ENCODE measurements at regions not wholly inside any gene's neighbourhood (a gene's known extent, or its start where the extent isn't known, plus 50 kb on each side); places are given as distances from the start of the nearest gene placed in this dataset.

- DNase-seq (ENCODE audit: extremely low read depth in 1 of 4, low spot score in 3 of 4) (no peak), FAIRE-seq (no peak), ATAC-seq (no peak)
- no TSS peak for BruUV-seq (replicated peaks)
- POLR2A ChIA-PET: no interaction called here
- WGBS (ENCODE audit: insufficient coverage, low coverage, missing lambda C conversion rate): 0% methylated on average over 3 of the region's 3 CpGs
- Histone ChIP-seq H3K9me1 (ENCODE audit: control insufficient read depth, insufficient read depth, low read length) (no peaks in the 10 kb centered on the region), H3K9me3 (replicated peaks; ENCODE audit: control insufficient read depth, insufficient read depth, low read depth, low read length) (no peaks in the 10 kb centered on the region), H3K27me3 (ENCODE audit: control insufficient read depth in 2 of 2, insufficient read depth in 2 of 2, low read length in 2 of 2) (no peaks in the 10 kb centered on the region), H3K4me1 (replicated peaks in 1 of 2; ENCODE audit: control insufficient read depth in 2 of 2, insufficient read depth in 2 of 2, low read length in 2 of 2) (no peaks in the 10 kb centered on the region), H3K4me2 (ENCODE audit: insufficient read depth, low read length) (no peak overlapping the region), H4K20me1 (replicated peaks; ENCODE audit: control insufficient read depth, insufficient read depth, low read length) (no peaks in the 10 kb centered on the region), H3K27ac (ENCODE audit: extremely low read depth, low read depth, low read length) (no peak overlapping the region), H3K79me2 (ENCODE audit: control insufficient read depth, insufficient read depth, low read length) (no peaks in the 10 kb centered on the region), H3K36me3 (ENCODE audit: control insufficient read depth, insufficient read depth, low read length) (no peaks in the 10 kb centered on the region), H2AFZ (ENCODE audit: low read depth, low read length) (no peak overlapping the region), H3K4me3 (no peak overlapping the region), H3K9ac (ENCODE audit: insufficient read depth in 1 of 2, low read depth in 2 of 2, low read length in 2 of 2) (no peak overlapping the region)
- CTCF ChIA-PET (ENCODE audit: low intra/inter-chr PET ratio): no interaction called here
- TF ChIP-seq KLF10 (CRISPR knock-in tag; IDR thresholded peaks at IDR 0.05): no peak
- no peak for TF ChIP-seq GATA2 (CRISPR knock-in tag; IDR thresholded peaks at IDR 0.05)
- no peak for TF ChIP-seq NCOR1 (IDR thresholded peaks at IDR 0.05)
- TF ChIP-seq NFRKB (IDR thresholded peaks at IDR 0.05; ENCODE audit: low read depth): no peak
- TF ChIP-seq U2AF2 (optimal IDR thresholded peaks at IDR 0.05; ENCODE audit: low read depth, low read length): no peak
- no peak for TF ChIP-seq ZNF217 (CRISPR knock-in tag; IDR thresholded peaks at IDR 0.05)
- no peak for TF ChIP-seq MYNN (IDR thresholded peaks at IDR 0.05)
- no peak for TF ChIP-seq MYNN (CRISPR knock-in tag; IDR thresholded peaks at IDR 0.05)
- no peak for TF ChIP-seq TAF7 (tag; IDR thresholded peaks at IDR 0.05)
- intact Hi-C loops (cut with micrococcal nuclease): no loop called here
- in situ Hi-C loops (cut with MboI): no loop called here
Observed at GRCh38 chr14:62304257-62304656, 542.0 kb downstream of the SNAPC1 start.

- no peak for ATAC-seq
Observed at GRCh38 chr14:62307844-62308243, 545.6 kb downstream of the SNAPC1 start.

More at GRCh38 chr14:62307844-62308243, 545.6 kb downstream of the SNAPC1 start:
- 9% methylated on average over 2 of the region's 3 CpGs for WGBS (ENCODE audit: insufficient coverage, low coverage, missing lambda C conversion rate)
- Histone ChIP-seq H3K4me3 (no peak overlapping the region), H3K27ac (ENCODE audit: extremely low read depth, low read depth, low read length) (no peak overlapping the region), H3K4me2 (ENCODE audit: insufficient read depth, low read length) (no peak overlapping the region), H3K79me2 (ENCODE audit: control insufficient read depth, insufficient read depth, low read length) (no peaks in the 10 kb centered on the region), H2AFZ (ENCODE audit: low read depth, low read length) (no peak overlapping the region), H3K9ac (ENCODE audit: insufficient read depth in 1 of 2, low read depth in 2 of 2, low read length in 2 of 2) (no peak overlapping the region), H3K4me1 (replicated peaks in 1 of 2; ENCODE audit: control insufficient read depth in 2 of 2, insufficient read depth in 2 of 2, low read length in 2 of 2) (no peaks in the 10 kb centered on the region), H3K27me3 (ENCODE audit: control insufficient read depth in 2 of 2, insufficient read depth in 2 of 2, low read length in 2 of 2) (no peaks in the 10 kb centered on the region), H3K9me3 (replicated peaks; ENCODE audit: control insufficient read depth, insufficient read depth, low read depth, low read length) (no peaks in the 10 kb centered on the region), H4K20me1 (replicated peaks; ENCODE audit: control insufficient read depth, insufficient read depth, low read length) (no peaks in the 10 kb centered on the region), H3K9me1 (ENCODE audit: control insufficient read depth, insufficient read depth, low read length) (no peaks in the 10 kb centered on the region), H3K36me3 (ENCODE audit: control insufficient read depth, insufficient read depth, low read length) (no peaks in the 10 kb centered on the region)
- DNase-seq (ENCODE audit: extremely low read depth in 1 of 4, low spot score in 3 of 4): no peak
- FAIRE-seq: no peak
- ChIA-PET CTCF (ENCODE audit: low intra/inter-chr PET ratio) (no interaction called here), POLR2A (no interaction called here)
- in situ Hi-C loops (cut with MboI): no loop called here
- intact Hi-C loops (cut with micrococcal nuclease): no loop called here
- no TSS peak for BruUV-seq (replicated peaks)
- TF ChIP-seq DEAF1 (CRISPR knock-in tag; IDR thresholded peaks at IDR 0.05): no peak
- TF ChIP-seq ZNF609 (CRISPR knock-in tag; IDR thresholded peaks at IDR 0.05; ENCODE audit: borderline replicate concordance): no peak
- no peak for TF ChIP-seq ATF7 (IDR thresholded peaks at IDR 0.05)
